ENCODE measurements at regions not wholly inside any gene's neighbourhood (a gene's known extent, or its start where the extent isn't known, plus 50 kb on each side); places are given as distances from the start of the nearest gene placed in this dataset.

DNA sequence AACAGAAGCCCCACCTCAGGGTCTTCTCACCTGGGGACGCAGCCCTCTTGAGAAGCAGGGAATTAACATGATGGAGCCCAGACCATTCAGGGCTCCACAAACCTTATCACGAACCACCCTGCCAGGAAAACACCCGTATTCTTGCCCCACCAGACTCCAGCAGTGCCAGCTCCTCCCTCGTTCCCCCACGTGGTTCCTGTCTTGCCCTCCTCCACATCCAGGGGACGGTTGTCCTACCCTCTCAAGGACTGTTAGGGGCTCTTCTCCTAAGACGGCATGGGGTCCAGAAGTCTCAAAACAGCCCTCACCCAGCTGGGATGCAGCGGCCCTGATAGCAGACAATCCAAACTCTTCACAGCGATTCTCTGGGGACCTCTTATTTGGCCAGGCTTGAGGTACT, 372.2 kb upstream of the HS6ST1 start:
- CTCF ChIA-PET: no interaction called here

DNA sequence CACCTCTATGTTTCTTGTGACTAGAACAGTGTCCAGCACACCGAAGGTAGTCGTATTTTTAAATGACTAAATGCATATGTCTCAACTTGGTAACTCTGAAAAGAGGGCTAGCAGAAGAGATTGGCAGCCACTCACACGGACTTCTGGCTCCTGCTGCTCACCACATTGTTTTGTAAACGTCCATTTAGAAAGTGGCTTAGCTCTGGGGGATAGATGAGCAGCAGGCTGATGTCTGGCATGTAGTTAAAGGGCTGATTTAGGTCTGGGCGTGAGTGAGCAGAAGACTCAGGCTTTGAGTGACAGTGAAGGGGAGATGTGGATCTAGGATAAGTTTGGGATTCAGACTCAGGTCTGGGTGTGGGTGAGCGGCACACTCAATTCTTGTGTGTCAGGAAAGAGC, 372.9 kb upstream of the HS6ST1 start:
- Mint-ChIP-seq H3K27me3 (no peaks in the 10 kb centered on the region), H3K4me1 (ENCODE audit: low read depth) (peaks cover 4% of the 10 kb centered on the region), H3K4me3 (no peak overlapping the region), H3K27ac (no peak overlapping the region), H3K9me3 (no peaks in the 10 kb centered on the region), H3K36me3 (ENCODE audit: low read depth) (no peaks in the 10 kb centered on the region)
- Histone ChIP-seq H3K9me3 (ENCODE audit: control insufficient read depth in 1 of 2, insufficient read depth in 1 of 2, low read length in 2 of 2) (no peaks in the 10 kb centered on the region), H3K4me3 (ENCODE audit: low read length) (no peak overlapping the region), H3K27ac (ENCODE audit: low read depth in 1 of 2, low read length in 2 of 2) (no peak overlapping the region), H3K27me3 (ENCODE audit: control insufficient read depth in 1 of 2, insufficient read depth in 2 of 2, low read length in 2 of 2) (peaks cover 0 to 4% of the 10 kb centered on the region in 2 experiments), H3K4me1 (ENCODE audit: insufficient read depth, low read length) (no peaks in the 10 kb centered on the region), H3K36me3 (ENCODE audit: insufficient read depth, low read length) (no peaks in the 10 kb centered on the region)
- intact Hi-C loops (cut with DNase I, micrococcal nuclease): no loop called here
- DNase-seq (no peak), ATAC-seq (ENCODE audit: poor library complexity) (no peak)
- CTCF ChIA-PET: no interaction called here
- POLR2A ChIA-PET: no interaction called here
- TF ChIP-seq, protein P1, sequence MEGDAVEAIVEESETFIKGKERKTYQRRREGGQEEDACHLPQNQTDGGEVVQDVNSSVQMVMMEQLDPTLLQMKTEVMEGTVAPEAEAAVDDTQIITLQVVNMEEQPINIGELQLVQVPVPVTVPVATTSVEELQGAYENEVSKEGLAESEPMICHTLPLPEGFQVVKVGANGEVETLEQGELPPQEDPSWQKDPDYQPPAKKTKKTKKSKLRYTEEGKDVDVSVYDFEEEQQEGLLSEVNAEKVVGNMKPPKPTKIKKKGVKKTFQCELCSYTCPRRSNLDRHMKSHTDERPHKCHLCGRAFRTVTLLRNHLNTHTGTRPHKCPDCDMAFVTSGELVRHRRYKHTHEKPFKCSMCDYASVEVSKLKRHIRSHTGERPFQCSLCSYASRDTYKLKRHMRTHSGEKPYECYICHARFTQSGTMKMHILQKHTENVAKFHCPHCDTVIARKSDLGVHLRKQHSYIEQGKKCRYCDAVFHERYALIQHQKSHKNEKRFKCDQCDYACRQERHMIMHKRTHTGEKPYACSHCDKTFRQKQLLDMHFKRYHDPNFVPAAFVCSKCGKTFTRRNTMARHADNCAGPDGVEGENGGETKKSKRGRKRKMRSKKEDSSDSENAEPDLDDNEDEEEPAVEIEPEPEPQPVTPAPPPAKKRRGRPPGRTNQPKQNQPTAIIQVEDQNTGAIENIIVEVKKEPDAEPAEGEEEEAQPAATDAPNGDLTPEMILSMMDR (IDR thresholded peaks at IDR 0.05): no peak

More for the DNA sequence above, 372.2 kb upstream of the HS6ST1 start:
- H3K9me3 Mint-ChIP-seq: no peaks in the 10 kb centered on the region
- Histone ChIP-seq H3K36me3 (ENCODE audit: insufficient read depth, low read length) (no peaks in the 10 kb centered on the region), H3K27me3 (ENCODE audit: control insufficient read depth in 1 of 2, insufficient read depth in 2 of 2, low read length in 2 of 2) (peaks cover 0 to under 1% of the 10 kb centered on the region in 2 experiments), H3K27ac (ENCODE audit: low read depth in 1 of 2, low read length in 2 of 2) (no peak overlapping the region), H3K9me3 (ENCODE audit: control insufficient read depth in 1 of 2, insufficient read depth in 1 of 2, low read length in 2 of 2) (no peaks in the 10 kb centered on the region), H3K4me1 (ENCODE audit: insufficient read depth, low read length) (no peaks in the 10 kb centered on the region), H3K4me3 (ENCODE audit: low read length) (no peak overlapping the region)
- no peak overlapping the region for H3K27ac Mint-ChIP-seq
- POLR2A ChIA-PET: no interaction called here
- H3K4me3 Mint-ChIP-seq: no peak overlapping the region
- no peaks in the 10 kb centered on the region for H3K27me3 Mint-ChIP-seq
- TF ChIP-seq, protein P1 (IDR thresholded peaks at IDR 0.05): no peak
- intact Hi-C loops (cut with DNase I, micrococcal nuclease): no loop called here
- DNase-seq (no peak), ATAC-seq (ENCODE audit: poor library complexity) (no peak)
- H3K36me3 Mint-ChIP-seq (ENCODE audit: low read depth): no peaks in the 10 kb centered on the region
- H3K4me1 Mint-ChIP-seq (ENCODE audit: low read depth): peaks cover 8% of the 10 kb centered on the region

DNA sequence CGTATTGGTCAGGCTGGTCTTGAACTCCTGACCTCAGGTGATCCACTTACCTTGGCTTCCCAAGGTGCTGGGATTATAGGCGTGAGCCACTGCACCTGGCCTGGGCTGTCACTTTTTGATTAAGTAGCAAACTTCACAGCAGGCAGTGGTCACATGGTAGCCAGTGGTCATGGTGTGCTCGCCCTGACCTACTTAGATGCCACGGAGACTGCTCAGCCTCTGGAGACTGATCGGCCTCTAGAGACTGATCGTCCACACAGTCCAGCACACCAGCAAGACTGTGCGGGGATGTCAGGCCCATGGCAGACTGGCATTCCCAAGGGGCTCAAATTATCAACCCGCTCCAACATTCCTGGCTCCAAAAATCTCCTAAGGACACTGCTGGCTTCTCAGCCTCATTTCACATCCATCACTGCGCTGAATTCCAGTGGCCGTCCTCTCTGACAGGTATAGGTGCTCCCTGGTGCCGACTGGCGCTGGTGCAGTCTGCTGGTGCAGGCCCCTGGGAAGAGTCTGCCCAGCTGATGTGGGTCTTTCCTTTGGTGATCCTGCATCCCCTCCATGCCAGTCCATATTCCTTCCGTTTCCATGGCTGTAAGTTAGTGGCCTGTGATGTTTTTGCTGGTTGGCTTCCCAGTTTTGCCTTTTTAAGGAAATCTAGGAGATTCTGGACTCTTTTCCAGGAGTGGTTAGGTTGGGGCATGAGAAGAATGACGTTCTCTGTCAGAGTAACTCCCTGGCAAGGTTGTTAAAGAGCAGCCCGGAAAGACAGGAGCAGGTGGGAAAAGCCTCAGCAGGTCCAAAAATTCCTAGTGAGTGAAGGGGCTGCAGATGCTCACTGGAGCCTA, 374.5 kb upstream of the HS6ST1 start:
- no peak for DNase-seq
- Histone ChIP-seq H3K27me3 (ENCODE audit: control insufficient read depth in 1 of 2, insufficient read depth in 2 of 2, low read length in 2 of 2) (peaks cover 0 to 4% of the 10 kb centered on the region in 2 experiments), H3K36me3 (ENCODE audit: insufficient read depth, low read length) (no peaks in the 10 kb centered on the region), H3K9me3 (ENCODE audit: control insufficient read depth in 1 of 2, insufficient read depth in 1 of 2, low read length in 2 of 2) (no peaks in the 10 kb centered on the region), H3K4me1 (ENCODE audit: insufficient read depth, low read length) (no peaks in the 10 kb centered on the region), H3K4me3 (ENCODE audit: low read length) (no peak overlapping the region), H3K27ac (ENCODE audit: low read depth in 1 of 2, low read length in 2 of 2) (no peak overlapping the region)
- no peak overlapping the region for H3K27ac Mint-ChIP-seq
- no peak overlapping the region for H3K4me3 Mint-ChIP-seq
- ChIA-PET POLR2A (no interaction called here), CTCF (no interaction called here)
- intact Hi-C loops (cut with DNase I, micrococcal nuclease): no loop called here
- no peaks in the 10 kb centered on the region for H3K9me3 Mint-ChIP-seq
- TF ChIP-seq, protein P1 (IDR thresholded peaks at IDR 0.05): no peak
- H3K36me3 Mint-ChIP-seq (ENCODE audit: low read depth): no peaks in the 10 kb centered on the region
- no peaks in the 10 kb centered on the region for H3K4me1 Mint-ChIP-seq (ENCODE audit: low read depth)
- no peaks in the 10 kb centered on the region for H3K27me3 Mint-ChIP-seq
- ATAC-seq (ENCODE audit: poor library complexity): no peak

Data from CD4-positive, alpha-beta T cell (primary cell).